NCI-H82 (cell line): ENCODE measurements at regions not wholly inside any gene's neighbourhood (a gene's known extent, or its start where the extent isn't known, plus 50 kb on each side); places are given as distances from the start of the nearest gene placed in this dataset.
A peak's percentile ranks its signal among the peaks of the same experiment; 100 is the strongest.

Experiments used
- DNase-seq: peaks from one replicate; lab custom pipeline; 2025; lab: John Stamatoyannopoulos, UW

DNA sequence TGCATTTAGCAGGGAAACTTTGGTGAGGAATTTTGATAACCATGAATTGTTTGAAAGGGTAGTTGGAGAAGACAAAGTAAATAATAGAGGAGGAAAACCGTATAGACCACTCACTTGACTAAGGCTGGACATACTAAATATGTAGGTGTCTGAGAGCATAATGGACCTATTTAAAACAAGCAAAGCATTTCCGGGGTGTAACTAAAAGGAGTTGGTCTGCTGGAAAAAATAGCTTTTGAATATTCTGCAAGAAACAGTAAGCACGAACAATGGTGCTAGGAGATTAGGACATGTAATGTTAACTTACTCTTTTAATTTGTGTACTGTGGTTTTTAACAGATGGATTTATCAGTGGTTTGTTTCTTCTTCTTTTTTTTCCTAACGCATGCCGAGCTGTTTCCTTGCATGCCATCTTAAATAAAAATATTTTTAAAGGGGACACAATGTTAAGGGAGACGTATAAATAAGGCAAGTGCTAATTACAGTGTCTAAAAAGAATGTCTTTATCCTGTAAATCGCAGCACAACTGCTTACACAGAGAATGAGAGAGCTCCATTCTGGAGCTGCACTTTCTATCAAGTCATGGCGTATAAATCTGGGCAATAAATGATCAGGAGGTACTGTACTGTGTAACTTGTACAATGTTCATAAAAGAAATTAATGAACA, 492.1 kb downstream of the LMO4 start:
- no peak for DNase-seq

GRCh38 chr1:87821335-87821697, 492.6 kb downstream of the LMO4 start:
- no peak for DNase-seq

GRCh38 chr1:87826681-87827251, 498.1 kb downstream of the LMO4 start:
- DNase-seq = no peak

- no peak for DNase-seq
Observed at GRCh38 chr1:87829360-87829759, 500.7 kb downstream of the LMO4 start.

DNA sequence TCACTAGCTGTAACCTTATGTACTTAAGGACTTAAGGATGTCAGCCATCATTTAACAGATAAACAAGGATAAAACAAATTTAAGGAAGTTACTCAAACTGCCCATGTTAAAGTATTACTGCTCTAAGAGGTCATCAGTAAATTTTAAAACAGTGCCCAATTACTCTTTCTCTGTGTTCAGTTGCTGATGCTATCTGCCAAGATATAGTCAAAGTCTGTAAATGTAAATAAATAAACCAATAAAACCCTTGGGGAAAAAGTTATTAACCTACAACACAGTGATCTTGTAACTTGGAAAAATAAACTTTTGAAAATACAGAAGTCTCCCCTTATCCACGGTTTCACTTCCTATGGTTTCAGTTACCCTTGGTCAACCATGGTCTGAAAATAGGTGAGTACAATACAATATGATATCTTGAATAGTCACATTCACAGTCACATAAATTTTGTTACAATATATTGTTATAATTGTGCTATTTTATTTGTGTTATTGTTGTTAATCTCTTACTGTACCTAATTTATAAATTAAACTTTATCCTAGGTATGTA, 501.8 kb downstream of the LMO4 start:
- DNase-seq = no peak

DNA sequence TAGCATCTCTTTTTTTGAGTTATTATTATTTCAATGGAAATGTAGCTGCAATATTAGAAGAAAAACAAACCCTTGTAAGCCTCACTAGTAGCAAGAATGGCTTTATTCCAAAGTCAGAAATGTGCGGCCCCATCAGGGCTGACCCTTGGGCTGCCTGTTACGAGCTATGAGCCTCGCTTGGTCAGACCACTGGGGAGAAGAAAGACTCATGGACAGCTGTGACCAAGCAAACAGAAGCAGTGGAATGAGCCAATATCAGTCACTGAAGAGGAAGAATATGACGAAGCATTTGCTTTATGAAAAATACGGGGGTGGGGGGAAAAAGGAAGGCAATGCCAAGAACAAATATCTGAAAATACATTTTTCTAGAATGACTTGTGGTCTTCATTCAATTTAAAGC, 504.5 kb downstream of the LMO4 start:
- no peak for DNase-seq

DNA sequence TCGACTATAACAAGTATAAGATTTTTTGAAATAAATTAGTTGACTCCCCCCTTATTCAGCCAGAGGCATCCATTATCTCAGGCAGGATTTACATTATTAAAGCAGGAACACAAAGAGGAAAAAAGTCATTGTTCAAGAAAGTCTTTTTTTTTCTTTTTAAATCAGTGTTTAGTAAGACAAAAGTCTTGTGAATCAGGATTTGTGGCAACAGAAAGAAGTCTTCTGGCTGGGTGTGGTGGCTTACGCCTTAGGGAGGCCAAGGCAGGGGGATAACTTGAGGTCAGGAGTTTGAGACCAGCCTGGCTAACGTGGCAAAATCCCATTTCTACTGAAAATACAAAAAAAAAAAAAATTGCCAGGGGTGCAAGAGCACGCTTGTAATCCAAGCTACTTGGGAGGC, 505.5 kb downstream of the LMO4 start:
- no peak for DNase-seq

DNA sequence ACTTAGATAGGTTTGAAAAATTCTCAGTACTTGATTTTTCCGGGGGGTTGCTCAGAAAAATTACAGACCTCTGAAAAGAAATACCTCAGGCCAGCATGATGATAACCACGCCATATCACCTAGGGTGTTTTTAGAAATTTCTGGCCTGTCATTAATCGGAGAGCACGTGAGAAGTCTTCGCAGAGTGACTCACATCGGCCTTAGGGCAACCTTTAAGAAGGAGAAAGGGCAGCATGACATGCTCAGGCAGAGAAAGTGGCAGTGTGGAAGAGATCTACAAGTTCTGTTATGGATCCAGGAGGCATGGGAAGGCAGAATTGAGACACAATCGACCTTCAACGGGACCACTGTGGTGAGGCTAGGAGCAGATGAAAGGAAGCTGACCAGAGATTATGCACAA, 506.3 kb downstream of the LMO4 start:
- DNase-seq = no peak

- DNase-seq = no peak
Observed at GRCh38 chr1:87840767-87841166, 512.1 kb downstream of the LMO4 start.

GRCh38 chr1:87841332-87841731, 512.7 kb downstream of the LMO4 start:
- DNase-seq = no peak

GRCh38 chr1:87842156-87842555, 513.5 kb downstream of the LMO4 start:
- DNase-seq = no peak

GRCh38 chr1:87844251-87844650, 515.6 kb downstream of the LMO4 start:
- DNase-seq = peak; percentile 15

DNA sequence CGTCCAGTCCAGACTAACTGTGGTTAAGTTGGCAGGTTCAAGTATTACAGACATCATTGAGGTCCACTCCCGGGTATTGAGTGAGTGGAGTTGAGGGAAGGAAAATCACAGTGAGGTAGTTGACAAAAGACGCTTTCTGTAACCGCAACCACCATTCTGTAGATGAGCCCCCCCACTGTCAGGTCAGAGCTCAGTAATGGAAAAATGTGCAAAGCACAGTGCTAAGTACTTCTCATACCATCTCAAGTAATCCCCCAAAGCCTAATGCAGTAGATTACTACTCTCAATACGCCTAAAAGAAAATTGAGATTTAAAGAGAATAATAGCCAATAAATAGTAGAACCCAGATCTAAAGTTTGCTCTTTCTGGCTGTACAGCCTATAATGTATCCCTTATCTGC, 522.8 kb downstream of the LMO4 start:
- no peak for DNase-seq

- DNase-seq = no peak
Observed at GRCh38 chr1:87852410-87853161, 523.9 kb downstream of the LMO4 start.

GRCh38 chr1:87853576-87854351, 525.1 kb downstream of the LMO4 start:
- DNase-seq = no peak

GRCh38 chr1:87863317-87863716, 534.6 kb downstream of the LMO4 start:
- no peak for DNase-seq

DNA sequence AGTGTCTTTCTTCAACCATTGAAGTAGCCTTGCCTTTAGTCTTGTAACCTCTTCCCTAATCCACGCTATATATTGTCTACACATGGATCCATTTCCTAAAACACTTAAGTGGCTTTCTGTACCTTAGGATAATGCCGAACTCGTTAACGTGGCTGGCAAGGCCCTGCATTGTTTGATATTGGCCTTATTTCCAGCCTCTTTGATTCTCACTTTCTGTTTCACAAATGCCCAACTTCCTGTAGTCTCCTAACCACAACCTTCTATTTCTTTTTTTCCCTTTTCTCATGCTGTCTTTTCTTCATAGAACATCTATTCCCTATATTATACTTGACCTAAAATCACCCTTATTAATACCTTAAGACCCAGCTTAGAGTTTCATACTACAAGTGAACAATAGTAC, 536.0 kb downstream of the LMO4 start:
- peak; percentile 19 for DNase-seq

DNA sequence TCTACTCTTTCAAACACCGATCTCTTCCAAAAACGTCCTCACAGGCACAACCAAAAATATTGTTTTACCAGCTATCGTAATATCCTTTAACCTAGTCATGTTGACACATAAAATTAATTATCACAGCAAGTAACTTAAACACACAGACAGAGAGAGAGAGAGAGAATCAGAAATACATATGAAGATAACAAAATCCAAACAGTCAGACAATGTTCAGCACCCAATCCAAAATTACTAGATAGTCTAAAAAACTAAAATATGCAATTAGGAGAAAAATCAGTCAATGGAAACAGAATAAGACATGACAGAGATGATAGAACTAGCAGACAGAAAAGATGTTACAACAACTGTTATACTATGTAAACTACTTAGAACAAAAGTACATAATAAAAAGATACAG, 537.7 kb downstream of the LMO4 start:
- no peak for DNase-seq

DNA sequence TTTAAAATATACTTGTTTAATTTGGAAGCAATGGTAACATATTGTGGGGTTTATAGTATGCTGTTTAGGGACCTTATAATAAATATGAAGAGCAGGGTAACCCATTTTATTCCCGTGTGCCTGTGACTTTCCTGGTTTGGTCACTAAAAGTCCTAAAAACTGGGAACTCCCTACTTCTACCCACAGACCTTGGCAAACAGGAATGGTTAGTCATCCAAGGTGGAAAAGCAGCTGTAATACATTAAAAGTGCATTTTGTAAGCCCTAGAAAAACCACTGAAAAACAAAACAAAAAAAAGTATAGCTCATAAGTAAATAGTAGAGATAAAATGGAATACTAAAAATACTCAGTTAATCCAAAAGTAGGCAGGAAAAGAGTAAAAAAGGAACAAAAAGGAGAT, 538.9 kb downstream of the LMO4 start:
- DNase-seq = no peak

GRCh38 chr1:87869567-87869966, 540.9 kb downstream of the LMO4 start:
- DNase-seq = no peak

GRCh38 chr1:87872189-87872588, 543.5 kb downstream of the LMO4 start:
- DNase-seq = no peak

GRCh38 chr1:87872692-87873091, 544.0 kb downstream of the LMO4 start:
- no peak for DNase-seq

GRCh38 chr1:87878873-87879272, 550.2 kb downstream of the LMO4 start:
- no peak for DNase-seq
